ENCODE measurements at regions not wholly inside any gene's neighbourhood (a gene's known extent, or its start where the extent isn't known, plus 50 kb on each side); places are given as distances from the start of the nearest gene placed in this dataset.

DNA sequence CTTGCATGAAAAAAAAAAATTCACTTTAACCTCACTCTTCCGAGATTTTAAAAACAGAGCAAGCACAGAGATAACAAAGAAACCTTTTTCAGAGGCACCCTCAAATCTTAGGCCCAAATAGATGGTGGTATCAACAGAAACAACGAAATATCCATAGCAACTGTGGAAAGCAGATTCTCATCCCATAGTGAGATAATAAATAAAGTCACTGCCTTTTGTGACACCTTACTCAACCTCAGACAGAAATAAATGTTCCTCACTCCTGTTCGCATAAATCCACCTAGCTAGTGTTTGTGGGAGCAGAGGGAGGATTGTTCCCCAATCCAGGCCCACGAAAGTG is 60.9 kb upstream of the RTN4 start:
- Histone ChIP-seq H3K56ac (ENCODE audit: insufficient read length, low read depth, low read length) (no peak overlapping the region), H3K4me2 (ENCODE audit: insufficient read depth, insufficient read length, low read length) (no peak overlapping the region), H4K8ac (replicated peaks; ENCODE audit: insufficient read length, low read depth, low read length) (no peak overlapping the region), H2BK120ac (ENCODE audit: low read depth, low read length, poor library complexity, severe bottlenecking) (no peak overlapping the region), H3K23ac (ENCODE audit: insufficient read length, low read depth, low read length) (no peak overlapping the region), H2AK5ac (ENCODE audit: insufficient read length, low read length) (no peak overlapping the region), H3K27ac (ENCODE audit: insufficient read length, low read depth, low read length) (no peak overlapping the region), H2BK20ac (ENCODE audit: low read depth, low read length, poor library complexity, severe bottlenecking) (no peak overlapping the region), H3K4me1 (ENCODE audit: insufficient read depth, low read length) (peaks cover 6% of the 10 kb centered on the region; the same call in 1 of the 2 replicates), H3K18ac (ENCODE audit: insufficient read length, low read depth, low read length) (no peak overlapping the region), H4K91ac (ENCODE audit: insufficient read length, low read depth, low read length) (no peak overlapping the region), H3K79me2 (ENCODE audit: insufficient read depth, low read length) (no peaks in the 10 kb centered on the region), H3K79me1 (ENCODE audit: insufficient read depth, low read depth, low read length, poor library complexity, severe bottlenecking) (no peaks in the 10 kb centered on the region), H4K5ac (ENCODE audit: insufficient read length, low read depth, low read length) (no peak overlapping the region), H4K20me1 (ENCODE audit: control insufficient read depth, insufficient read depth, insufficient read length) (no peaks in the 10 kb centered on the region), H3K27me3 (ENCODE audit: insufficient read depth, low read length) (no peaks in the 10 kb centered on the region), H3K23me2 (ENCODE audit: insufficient read length, low read depth, low read length, poor library complexity, severe bottlenecking) (no peaks in the 10 kb centered on the region), H2AFZ (ENCODE audit: low read length) (peak overlapping the region; percentile 26), H2BK12ac (ENCODE audit: insufficient read length, low read depth, low read length) (no peak overlapping the region), H3K9ac (ENCODE audit: extremely low read depth, insufficient read length, low read length) (no peak overlapping the region), H3K14ac (ENCODE audit: insufficient read depth, low read length) (peak overlapping the region; percentile 74), H3K4ac (ENCODE audit: low read depth, low read length) (no peak overlapping the region), H3T11ph (ENCODE audit: low read length) (no peak overlapping the region), H2BK15ac (ENCODE audit: low read depth, low read length) (no peak overlapping the region), H3K9me3 (ENCODE audit: control insufficient read depth, low read depth, low read length) (no peaks in the 10 kb centered on the region), H2BK5ac (ENCODE audit: insufficient read length, low read length) (no peak overlapping the region)
- no peak for DNase-seq
- TF ChIP-seq, protein P1, sequence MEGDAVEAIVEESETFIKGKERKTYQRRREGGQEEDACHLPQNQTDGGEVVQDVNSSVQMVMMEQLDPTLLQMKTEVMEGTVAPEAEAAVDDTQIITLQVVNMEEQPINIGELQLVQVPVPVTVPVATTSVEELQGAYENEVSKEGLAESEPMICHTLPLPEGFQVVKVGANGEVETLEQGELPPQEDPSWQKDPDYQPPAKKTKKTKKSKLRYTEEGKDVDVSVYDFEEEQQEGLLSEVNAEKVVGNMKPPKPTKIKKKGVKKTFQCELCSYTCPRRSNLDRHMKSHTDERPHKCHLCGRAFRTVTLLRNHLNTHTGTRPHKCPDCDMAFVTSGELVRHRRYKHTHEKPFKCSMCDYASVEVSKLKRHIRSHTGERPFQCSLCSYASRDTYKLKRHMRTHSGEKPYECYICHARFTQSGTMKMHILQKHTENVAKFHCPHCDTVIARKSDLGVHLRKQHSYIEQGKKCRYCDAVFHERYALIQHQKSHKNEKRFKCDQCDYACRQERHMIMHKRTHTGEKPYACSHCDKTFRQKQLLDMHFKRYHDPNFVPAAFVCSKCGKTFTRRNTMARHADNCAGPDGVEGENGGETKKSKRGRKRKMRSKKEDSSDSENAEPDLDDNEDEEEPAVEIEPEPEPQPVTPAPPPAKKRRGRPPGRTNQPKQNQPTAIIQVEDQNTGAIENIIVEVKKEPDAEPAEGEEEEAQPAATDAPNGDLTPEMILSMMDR (conservative IDR thresholded peaks at IDR 0.05): no peak
- no peaks in the 10 kb centered on the region; a peak in 1 of 7 replicates for H3K36me3 Mint-ChIP-seq (ENCODE audit: insufficient read depth in 1 of 3, low read depth in 3 of 3)
- peaks cover 19 to 21% of the 10 kb centered on the region in 2 experiments for H3K4me1 Mint-ChIP-seq
- peak overlapping the region in 2 of 3 experiments; percentile 55 to 58; a peak in 2 of 7 replicates for H3K27ac Mint-ChIP-seq
- WGBS (ENCODE audit: extremely low coverage, insufficient read length, low lambda C conversion rate): no CpG with 5 or more reads among the region's 4 CpGs
- peaks cover 1% of the 10 kb centered on the region; the same call in 1 of the 2 replicates for H3K27me3 Mint-ChIP-seq (ENCODE audit: low read depth)
- H3K4me3 Mint-ChIP-seq: no peak overlapping the region
- H3K9me3 Mint-ChIP-seq: no peaks in the 10 kb centered on the region
